Endodermal cell (in vitro differentiated cells): ENCODE measurements at regions not wholly inside any gene's neighbourhood (a gene's known extent, or its start where the extent isn't known, plus 50 kb on each side); places are given as distances from the start of the nearest gene placed in this dataset.

Experiments used
- DNase-seq: peaks from one replicate; pipeline ENCODE4 v3.0.0-alpha.2; 2017
- H3K27ac ChIP-seq: 2 replicates; pipeline ENCODE4 v1.5.1; 2013; ENCODE audit warnings: mild to moderate bottlenecking, low read depth, low read length, moderate library complexity
- H3K27me3 ChIP-seq: 2 replicates; pipeline ENCODE4 v1.6.1; 2013; ENCODE audit warnings: mild to moderate bottlenecking, low read length, moderate library complexity; ENCODE audit not compliant: insufficient read depth, control insufficient read depth, poor library complexity, severe bottlenecking
- H3K36me3 ChIP-seq: 2 replicates; pipeline ENCODE4 v1.7.0; 2013; ENCODE audit warnings: mild to moderate bottlenecking, low read length, moderate library complexity; ENCODE audit not compliant: control insufficient read depth, insufficient read depth
- H3K4me1 ChIP-seq: one replicate; pipeline ENCODE4 v1.7.0; 2013; ENCODE audit warnings: low read length; ENCODE audit not compliant: control insufficient read depth, insufficient read depth
- H3K4me3 ChIP-seq: 2 replicates; pipeline ENCODE4 v1.5.1; 2013; ENCODE audit warnings: mild to moderate bottlenecking, low read length, moderate library complexity
- H3K9ac ChIP-seq: 2 replicates; pipeline ENCODE4 v1.6.1; 2013; ENCODE audit warnings: mild to moderate bottlenecking, low read length, moderate library complexity; ENCODE audit not compliant: poor library complexity, severe bottlenecking; ENCODE audit errors: extremely low read depth
- H3K9me3 ChIP-seq: 2 replicates; pipeline ENCODE4 v1.6.1; 2013; ENCODE audit warnings: mild to moderate bottlenecking, low read length, moderate library complexity; ENCODE audit not compliant: control insufficient read depth
- H3K27ac Mint-ChIP-seq: 2 replicates; pipeline ENCODE4 v1.8.0; 2020; ENCODE audit warnings: mixed read lengths
- H3K27me3 Mint-ChIP-seq: 2 replicates; pipeline ENCODE4 v1.8.0; 2021; ENCODE audit warnings: mild to moderate bottlenecking, mixed read lengths; ENCODE audit not compliant: insufficient read depth
- H3K36me3 Mint-ChIP-seq: 2 replicates; pipeline ENCODE4 v1.8.0; 2020; ENCODE audit warnings: low read depth, mixed read lengths
- H3K4me1 Mint-ChIP-seq: 2 replicates; pipeline ENCODE4 v1.8.0; 2020; ENCODE audit warnings: mixed read lengths
- H3K4me3 Mint-ChIP-seq: 2 replicates; pipeline ENCODE4 v1.8.0; 2020; ENCODE audit warnings: mild to moderate bottlenecking, moderate library complexity, mixed read lengths
- H3K9me3 Mint-ChIP-seq: 2 replicates; pipeline ENCODE4 v1.8.0; 2020; ENCODE audit warnings: mild to moderate bottlenecking, mixed read lengths
- WGBS, 2 experiments: methylation state at CpG; one replicate each; pipeline versions ENCODE4 v1.1.5 to v1.1.7; 2013; ENCODE audit warnings: missing lambda C conversion rate in 2 of 2, mixed read lengths in 1 of 2; ENCODE audit not compliant: insufficient coverage in 1 of 2, insufficient read length in 1 of 2; 5-methylcytosine and 5-hydroxymethylcytosine counted together
- TF ChIP-seq, protein P1 (sequence below): fragments of 200-600 bp; sonication (generic); conservative IDR thresholded peaks from 2 replicates; pipeline ENCODE4 v1.5.0; 2021; ENCODE audit warnings: antibody characterized with exemption, mild to moderate bottlenecking

DNA sequence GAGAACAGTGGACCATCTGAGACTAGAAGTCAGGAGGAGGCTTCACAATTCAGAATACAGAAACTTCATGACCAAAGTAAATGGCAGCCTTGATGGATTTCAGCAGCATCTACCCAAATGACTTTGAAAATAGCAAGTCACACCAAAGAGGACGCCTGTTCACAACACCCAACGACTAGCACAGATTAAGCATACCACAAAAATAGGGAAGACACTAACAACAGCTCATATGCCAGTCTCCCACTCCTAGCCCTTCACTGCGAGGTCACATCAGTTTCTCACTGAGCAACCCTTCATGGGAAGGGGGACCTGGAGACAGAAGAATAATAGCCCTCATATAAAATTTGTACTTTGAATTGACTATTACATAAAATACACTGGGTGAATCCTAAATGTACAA, 228.4 kb upstream of the SLC39A10 start:
- Histone ChIP-seq H3K9me3 (no peaks in the 10 kb centered on the region), H3K27ac (no peak overlapping the region), H3K27me3 (no peaks in the 10 kb centered on the region), H3K4me1 (no peaks in the 10 kb centered on the region), H3K9ac (no peak overlapping the region), H3K4me3 (no peak overlapping the region), H3K36me3 (no peaks in the 10 kb centered on the region)
- Mint-ChIP-seq H3K36me3 (no peaks in the 10 kb centered on the region), H3K27me3 (no peaks in the 10 kb centered on the region), H3K27ac (no peak overlapping the region), H3K4me3 (no peak overlapping the region), H3K9me3 (no peaks in the 10 kb centered on the region), H3K4me1 (peaks cover 6% of the 10 kb centered on the region)
- no peak for DNase-seq
- TF ChIP-seq, protein P1, sequence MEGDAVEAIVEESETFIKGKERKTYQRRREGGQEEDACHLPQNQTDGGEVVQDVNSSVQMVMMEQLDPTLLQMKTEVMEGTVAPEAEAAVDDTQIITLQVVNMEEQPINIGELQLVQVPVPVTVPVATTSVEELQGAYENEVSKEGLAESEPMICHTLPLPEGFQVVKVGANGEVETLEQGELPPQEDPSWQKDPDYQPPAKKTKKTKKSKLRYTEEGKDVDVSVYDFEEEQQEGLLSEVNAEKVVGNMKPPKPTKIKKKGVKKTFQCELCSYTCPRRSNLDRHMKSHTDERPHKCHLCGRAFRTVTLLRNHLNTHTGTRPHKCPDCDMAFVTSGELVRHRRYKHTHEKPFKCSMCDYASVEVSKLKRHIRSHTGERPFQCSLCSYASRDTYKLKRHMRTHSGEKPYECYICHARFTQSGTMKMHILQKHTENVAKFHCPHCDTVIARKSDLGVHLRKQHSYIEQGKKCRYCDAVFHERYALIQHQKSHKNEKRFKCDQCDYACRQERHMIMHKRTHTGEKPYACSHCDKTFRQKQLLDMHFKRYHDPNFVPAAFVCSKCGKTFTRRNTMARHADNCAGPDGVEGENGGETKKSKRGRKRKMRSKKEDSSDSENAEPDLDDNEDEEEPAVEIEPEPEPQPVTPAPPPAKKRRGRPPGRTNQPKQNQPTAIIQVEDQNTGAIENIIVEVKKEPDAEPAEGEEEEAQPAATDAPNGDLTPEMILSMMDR, result no peak
- WGBS, 2 experiments, result 85 to 100% methylated on average over 2 to 3 of the region's 3 CpGs

DNA sequence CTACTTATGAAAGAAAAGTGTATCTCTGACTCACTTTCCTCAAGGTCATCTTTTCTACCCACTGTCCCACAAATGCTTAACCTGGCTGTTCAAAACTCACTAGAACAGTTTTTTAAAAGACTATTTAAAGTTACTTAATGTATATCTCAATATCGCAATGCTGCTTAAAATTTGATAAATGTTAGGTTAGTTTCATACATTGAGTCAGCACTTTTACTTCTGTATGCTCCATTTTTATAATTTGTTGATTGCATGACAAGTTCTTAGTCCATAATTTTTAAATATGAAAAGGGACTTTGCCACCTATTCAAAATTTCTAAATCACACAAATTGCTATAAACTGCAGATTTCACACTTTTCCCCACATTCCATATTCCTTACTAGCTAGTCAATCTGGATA, 231.7 kb upstream of the SLC39A10 start:
- Mint-ChIP-seq H3K4me1 (peaks cover 6% of the 10 kb centered on the region), H3K27me3 (no peaks in the 10 kb centered on the region), H3K9me3 (no peaks in the 10 kb centered on the region), H3K4me3 (no peak overlapping the region), H3K27ac (no peak overlapping the region), H3K36me3 (no peaks in the 10 kb centered on the region)
- no CpG with 5 or more reads among the region's 1 CpG for WGBS, 2 experiments
- no peaks in the 10 kb centered on the region for H3K27me3 ChIP-seq
- H3K4me1 ChIP-seq, result no peaks in the 10 kb centered on the region
- no peak overlapping the region for H3K4me3 ChIP-seq
- no peaks in the 10 kb centered on the region for H3K36me3 ChIP-seq
- TF ChIP-seq, protein P1, result no peak
- no peak for DNase-seq
- no peak overlapping the region for H3K27ac ChIP-seq
- H3K9me3 ChIP-seq, result no peaks in the 10 kb centered on the region
- H3K9ac ChIP-seq, result no peak overlapping the region

DNA sequence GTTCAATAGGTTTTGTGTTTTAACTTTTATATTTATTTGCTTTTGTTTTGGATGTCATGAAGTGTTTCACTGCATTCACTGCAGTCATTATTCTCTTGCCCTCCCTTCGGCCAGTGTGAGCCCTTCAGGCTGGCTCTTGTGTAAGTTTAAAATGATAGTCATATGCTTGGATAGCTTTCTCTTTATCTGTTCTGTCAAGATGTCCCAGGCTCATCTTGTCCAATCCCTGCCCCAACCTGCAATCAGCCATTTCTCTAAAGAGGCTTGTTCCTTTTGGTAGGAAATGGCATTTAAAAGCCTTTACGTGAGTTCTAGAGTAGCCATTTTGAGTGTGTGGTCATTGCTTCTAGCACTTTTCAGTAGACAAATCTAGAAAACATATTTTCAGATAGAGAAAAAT, 238.0 kb upstream of the SLC39A10 start:
- peaks cover under 1% of the 10 kb centered on the region for H3K4me1 Mint-ChIP-seq
- H3K9ac ChIP-seq, result no peak overlapping the region
- no peak overlapping the region for H3K27ac ChIP-seq
- no peaks in the 10 kb centered on the region for H3K9me3 Mint-ChIP-seq
- no peaks in the 10 kb centered on the region for H3K27me3 Mint-ChIP-seq
- H3K4me1 ChIP-seq, result no peaks in the 10 kb centered on the region
- no peaks in the 10 kb centered on the region for H3K27me3 ChIP-seq
- H3K4me3 Mint-ChIP-seq, result no peak overlapping the region
- no peaks in the 10 kb centered on the region for H3K36me3 Mint-ChIP-seq
- no peaks in the 10 kb centered on the region for H3K36me3 ChIP-seq
- H3K9me3 ChIP-seq, result no peaks in the 10 kb centered on the region
- DNase-seq, result no peak
- WGBS, 2 experiments, result 93% methylated on average over 2 of the region's 2 CpGs; no CpG with 5 or more reads in 1 of the 2 experiments
- H3K4me3 ChIP-seq, result no peak overlapping the region
- no peak overlapping the region for H3K27ac Mint-ChIP-seq
- TF ChIP-seq, protein P1, result no peak
